H1 (cell line): ENCODE measurements at regions not wholly inside any gene's neighbourhood (a gene's known extent, or its start where the extent isn't known, plus 50 kb on each side); places are given as distances from the start of the nearest gene placed in this dataset.

Source experiments
- CTCF ChIA-PET: fragments of 300-600 bp; sonication (Branson Sonifier 250); formaldehyde crosslinking; loops from one replicate; lab custom pipeline; 2021; ENCODE audit not compliant: partially characterized antibody; lab: Charles Lee
- POLR2A ChIA-PET: fragments of 300-600 bp; sonication (Branson Sonifier 250); formaldehyde crosslinking; loops from one replicate; lab custom pipeline; 2021; ENCODE audit warnings: inconsistent platforms; ENCODE audit not compliant: partially characterized antibody; lab: Charles Lee
- DNase-seq, 2 experiments: peaks; one replicate each; pipeline versions ENCODE4 v3.0.0 to v3.0.0-alpha.2; 2010 to 2022; ENCODE audit warnings: low spot score in 2 of 2, low read depth in 1 of 2, mixed read lengths in 1 of 2
- FAIRE-seq: peaks from 2 replicates; lab custom pipeline; 2011; peaks lifted over from hg19 to GRCh38; lab: Jason Lieb, UNC
- H2AFZ ChIP-seq: 2 replicates; pipeline ENCODE4 v1.8.1; 2012; ENCODE audit warnings: low read length, inconsistent platforms
- H2AK5ac ChIP-seq: 2 replicates; pipeline ENCODE4 v1.6.1; 2013; ENCODE audit warnings: low read depth, low read length
- H2BK120ac ChIP-seq: replicated peaks from 2 replicates; pipeline ENCODE3; 2013; ENCODE audit warnings: low read depth, low read length, inconsistent platforms
- H2BK12ac ChIP-seq: 2 replicates; pipeline ENCODE4 v1.6.1; 2013; ENCODE audit warnings: low read depth, low read length
- H2BK15ac ChIP-seq: 2 replicates; pipeline ENCODE4 v1.6.1; 2013; ENCODE audit warnings: low read length
- H2BK20ac ChIP-seq: 2 replicates; pipeline ENCODE4 v1.6.1; 2013; ENCODE audit warnings: low read length
- H2BK5ac ChIP-seq: 2 replicates; pipeline ENCODE4 v1.6.1; 2013; ENCODE audit warnings: low read depth, low read length
- H3K14ac ChIP-seq: 2 replicates; pipeline ENCODE4 v1.6.1; 2013; ENCODE audit warnings: inconsistent platforms; ENCODE audit not compliant: insufficient read length
- H3K18ac ChIP-seq: 2 replicates; pipeline ENCODE4 v1.6.1; 2013; ENCODE audit warnings: low read length; ENCODE audit errors: extremely low read depth
- H3K23ac ChIP-seq: 2 replicates; pipeline ENCODE4 v1.6.1; 2013; ENCODE audit warnings: inconsistent platforms; ENCODE audit not compliant: insufficient read length
- H3K23me2 ChIP-seq: 2 replicates; pipeline ENCODE4 v1.6.1; 2013; ENCODE audit warnings: low read depth, low read length
- H3K27ac ChIP-seq: 2 replicates; pipeline ENCODE4 v1.6.1; 2011; ENCODE audit warnings: low read depth, low read length, inconsistent platforms
- H3K27me3 ChIP-seq, 4 experiments: replicated peaks in 1 of 4; 1 replicate in 1 of 4; 2 replicates in 3 of 4; pipeline versions ENCODE4 v1.6.1 to v1.8.1; 2011 to 2013; ENCODE audit warnings: low read length in 3 of 4, mild to moderate bottlenecking in 3 of 4, inconsistent platforms in 2 of 4, mixed read lengths in 2 of 4, moderate library complexity in 1 of 4; ENCODE audit not compliant: control insufficient read depth in 3 of 4, insufficient read depth in 3 of 4; ENCODE audit errors: extremely low read depth in 1 of 4
- H3K36me3 ChIP-seq, 4 experiments: 2 replicates each; pipeline versions ENCODE4 v1.6.1 to v1.8.1; 2011 to 2013; ENCODE audit warnings: mild to moderate bottlenecking in 4 of 4, low read length in 3 of 4, moderate library complexity in 2 of 4, control low read depth in 1 of 4, inconsistent platforms in 1 of 4; ENCODE audit not compliant: insufficient read depth in 4 of 4, control insufficient read depth in 2 of 4
- H3K4ac ChIP-seq: replicated peaks from 2 replicates; pipeline ENCODE3; 2013; ENCODE audit warnings: low read length, low read depth, mixed read lengths, inconsistent platforms; ENCODE audit not compliant: insufficient read length
- H3K4me1 ChIP-seq, 4 experiments: replicated peaks in 1 of 4; 1 replicate in 1 of 4; 2 replicates in 3 of 4; pipeline versions ENCODE4 v1.6.1 to v1.8.1; 2011 to 2013; ENCODE audit warnings: low read length in 3 of 4, inconsistent platforms in 2 of 4, mixed read lengths in 1 of 4; ENCODE audit not compliant: insufficient read depth in 4 of 4, control insufficient read depth in 3 of 4
- H3K4me2 ChIP-seq, 2 experiments: 2 replicates each; pipeline versions ENCODE4 v1.6.1 to v1.8.1; 2011 to 2013; ENCODE audit warnings: low read depth in 2 of 2, low read length in 2 of 2, control low read depth in 1 of 2, inconsistent platforms in 1 of 2, mild to moderate bottlenecking in 1 of 2; ENCODE audit not compliant: insufficient read depth in 1 of 2
- H3K4me3 ChIP-seq, 4 experiments: fragments of 200-600, 300-600 bp in 1 of 4; sonication (generic), shearing (Covaris generic), sonication (Bioruptor Twin) in 1 of 4; 2 replicates each; pipeline versions ENCODE4 v1.5.1 to v1.8.1; 2011 to 2016; ENCODE audit warnings: low read length in 4 of 4, low read depth in 3 of 4, control low read depth in 2 of 4, inconsistent platforms in 2 of 4, mild to moderate bottlenecking in 2 of 4, mixed read lengths in 1 of 4, moderate library complexity in 1 of 4; ENCODE audit not compliant: insufficient read depth in 2 of 4; ENCODE audit errors: extremely low read depth in 1 of 4
- H3K56ac ChIP-seq: replicated peaks from 2 replicates; pipeline ENCODE3; 2013; ENCODE audit warnings: low read depth, mild to moderate bottlenecking, mixed read lengths, low read length, inconsistent platforms; ENCODE audit not compliant: insufficient read length
- H3K79me1 ChIP-seq: 2 replicates; pipeline ENCODE4 v1.6.1; 2013; ENCODE audit warnings: low read depth, low read length, control low read depth
- H3K79me2 ChIP-seq, 2 experiments: 2 replicates each; pipeline versions ENCODE4 v1.6.1 to v1.8.1; 2012 to 2013; ENCODE audit warnings: low read length in 2 of 2, mild to moderate bottlenecking in 2 of 2, inconsistent platforms in 1 of 2; ENCODE audit not compliant: insufficient read depth in 2 of 2, control insufficient read depth in 1 of 2
- H3K9ac ChIP-seq, 4 experiments: replicated peaks in 1 of 4; 1 replicate in 1 of 4; 2 replicates in 3 of 4; pipeline versions ENCODE4 v1.6.1 to v1.8.1; 2011 to 2013; ENCODE audit warnings: low read depth in 3 of 4, low read length in 3 of 4, control low read depth in 2 of 4, mild to moderate bottlenecking in 2 of 4, moderate library complexity in 2 of 4, inconsistent platforms in 1 of 4; ENCODE audit errors: extremely low read depth in 1 of 4
- H3K9me3 ChIP-seq, 2 experiments: 2 replicates each; pipeline versions ENCODE4 v1.6.1 to v1.8.1; 2012 to 2013; ENCODE audit warnings: mild to moderate bottlenecking in 2 of 2, moderate library complexity in 2 of 2, control low read depth in 1 of 2, inconsistent platforms in 1 of 2, low read depth in 1 of 2, low read length in 1 of 2, mixed read lengths in 1 of 2; ENCODE audit not compliant: insufficient read depth in 2 of 2
- H4K20me1 ChIP-seq, 2 experiments: replicated peaks in 1 of 2; 2 replicates each; pipeline versions ENCODE3 to v1.8.1; 2011 to 2013; ENCODE audit warnings: inconsistent platforms in 2 of 2, low read length in 2 of 2, mild to moderate bottlenecking in 1 of 2; ENCODE audit not compliant: insufficient read depth in 2 of 2, control insufficient read depth in 1 of 2
- H4K5ac ChIP-seq: 2 replicates; pipeline ENCODE4 v1.6.1; 2013; ENCODE audit warnings: low read length, low read depth, mixed read lengths, inconsistent platforms; ENCODE audit not compliant: insufficient read length
- H4K8ac ChIP-seq: 2 replicates; pipeline ENCODE4 v1.8.0; 2013; ENCODE audit warnings: mild to moderate bottlenecking, moderate library complexity, low read length, inconsistent platforms; ENCODE audit not compliant: insufficient read depth; ENCODE audit errors: extremely low read depth
- H4K91ac ChIP-seq: replicated peaks from 2 replicates; pipeline ENCODE3; 2013; ENCODE audit warnings: low read length, mixed read lengths, inconsistent platforms; ENCODE audit not compliant: insufficient read length
- CBX8 ChIP-seq: fragments of 300-800, 300-1000 bp; sonication (generic); IDR thresholded peaks from 2 replicates; pipeline ENCODE4 v1.7.1; 2016; ENCODE audit warnings: low read depth, low read length, borderline replicate concordance
- FOSL1 ChIP-seq: IDR thresholded peaks from 2 replicates; pipeline ENCODE4 v1.6.1; 2011; ENCODE audit warnings: mild to moderate bottlenecking, low read depth, low read length, moderate library complexity; ENCODE audit not compliant: insufficient read depth
- JUN ChIP-seq: IDR thresholded peaks from 2 replicates; pipeline ENCODE4 v1.6.1; 2011; ENCODE audit warnings: low read depth, mild to moderate bottlenecking, improper control_type of control experiment, low read length
- KDM4A ChIP-seq: IDR thresholded peaks from one replicate; pipeline ENCODE4 v1.7.1; 2012; ENCODE audit warnings: low read depth, mild to moderate bottlenecking, moderate library complexity, low read length, inconsistent platforms; ENCODE audit not compliant: severe bottlenecking
- POLR2AphosphoS5 ChIP-seq: IDR thresholded peaks from 2 replicates; pipeline ENCODE4 v1.6.1; 2011; ENCODE audit warnings: low read depth, low read length
- RNF2 ChIP-seq: fragments of 200-900, 300-1000 bp; sonication (generic); IDR thresholded peaks from 2 replicates; pipeline ENCODE4 v1.7.1; 2016; ENCODE audit warnings: borderline replicate concordance, low read depth, mild to moderate bottlenecking, antibody characterized with exemption, low read length; ENCODE audit not compliant: poor library complexity, severe bottlenecking; ENCODE audit errors: missing control alignments
- SAP30 ChIP-seq: fragments of 300-600 bp; sonication (generic); IDR thresholded peaks from 2 replicates; pipeline ENCODE4 v1.7.1; 2012; ENCODE audit warnings: low read length, moderate library complexity, mild to moderate bottlenecking, inconsistent platforms; ENCODE audit not compliant: insufficient read depth, insufficient replicate concordance
- SIRT6 ChIP-seq: IDR thresholded peaks from one replicate; pipeline ENCODE4 v1.7.1; 2012; ENCODE audit warnings: low read length, inconsistent platforms
- SIX5 ChIP-seq: IDR thresholded peaks from 2 replicates; pipeline ENCODE4 v1.6.1; 2011; ENCODE audit warnings: mild to moderate bottlenecking, low read depth, low read length
- SP1 ChIP-seq: IDR thresholded peaks from 2 replicates; pipeline ENCODE4 v1.6.1; 2011; ENCODE audit warnings: low read depth, low read length
- SP4 ChIP-seq: IDR thresholded peaks from 2 replicates; pipeline ENCODE4 v1.6.1; 2012; ENCODE audit warnings: low read length, inconsistent platforms
- TAF7 ChIP-seq: optimal IDR thresholded peaks from 2 replicates; pipeline ENCODE3; 2011; ENCODE audit warnings: low read depth, mild to moderate bottlenecking, inconsistent platforms, low read length, moderate library complexity, borderline replicate concordance
- TEAD4 ChIP-seq: IDR thresholded peaks from 2 replicates; pipeline ENCODE4 v1.6.1; 2012; ENCODE audit warnings: low read depth, low read length, inconsistent platforms, mixed read lengths
- WGBS, 2 experiments: shearing (Covaris generic) in 1 of 2; methylation state at CpG; one replicate each; pipeline versions ENCODE4 v1.1.6 to v1.1.7; 2013 to 2015; ENCODE audit warnings: low lambda C conversion rate in 2 of 2, mixed read lengths in 2 of 2, inconsistent platforms in 1 of 2, low coverage in 1 of 2, missing lambda C conversion rate in 1 of 2; ENCODE audit not compliant: insufficient replicate concordance in 2 of 2, insufficient coverage in 1 of 2, insufficient read length in 1 of 2; ENCODE audit errors: extremely low coverage in 1 of 2, missing lambda C conversion rate in 1 of 2; 5-methylcytosine and 5-hydroxymethylcytosine counted together
- TF ChIP-seq, protein P1 (sequence below): IDR thresholded peaks from 2 replicates; pipeline ENCODE4 v1.6.1; 2011; ENCODE audit warnings: low read depth, mild to moderate bottlenecking, low read length; ENCODE audit not compliant: insufficient read depth
- TF ChIP-seq, protein P2 (sequence below): IDR thresholded peaks from 2 replicates; pipeline ENCODE4 v1.6.1; 2012; ENCODE audit warnings: inconsistent platforms

DNA sequence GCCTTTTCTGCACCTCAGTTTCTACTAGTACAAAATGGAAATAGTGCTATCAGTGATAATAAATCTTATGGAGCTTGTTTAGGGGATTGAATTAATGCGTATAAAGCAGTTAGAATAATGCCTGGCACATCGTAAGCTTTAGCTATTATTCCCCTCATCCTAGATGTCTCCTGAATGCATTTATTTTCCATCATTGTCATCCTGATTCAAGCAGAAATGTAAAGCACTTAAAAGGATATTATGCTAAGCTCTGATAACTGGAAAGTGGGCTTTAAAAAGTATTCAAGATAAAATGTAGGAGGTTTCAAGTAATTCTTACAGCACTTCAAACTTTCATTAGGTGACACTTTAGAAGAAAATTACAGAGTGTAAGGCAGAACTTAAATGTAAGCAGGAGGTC is 178.7 kb downstream of the RBM46 start:
- Histone ChIP-seq H3K79me2 (no peaks in the 10 kb centered on the region), H3K9me3 (no peaks in the 10 kb centered on the region; a peak in 1 of 4 replicates), H3K56ac (no peak overlapping the region), H3K9ac (no peak overlapping the region), H3K79me1 (no peaks in the 10 kb centered on the region), H3K27ac (no peak overlapping the region), H2BK15ac (no peak overlapping the region), H3K36me3 (no peaks in the 10 kb centered on the region), H2BK12ac (no peak overlapping the region), H3K4me1 (no peaks in the 10 kb centered on the region), H3K4me2 (no peak overlapping the region), H2BK20ac (no peak overlapping the region), H3K23ac (no peak overlapping the region), H4K5ac (no peak overlapping the region), H3K4ac (no peak overlapping the region), H4K20me1 (no peaks in the 10 kb centered on the region), H2AFZ (no peak overlapping the region), H2AK5ac (no peak overlapping the region), H3K18ac (no peak overlapping the region), H4K8ac (no peak overlapping the region), H4K91ac (no peak overlapping the region), H2BK5ac (no peak overlapping the region), H2BK120ac (no peak overlapping the region), H3K23me2 (no peaks in the 10 kb centered on the region), H3K27me3 (no peaks in the 10 kb centered on the region), H3K4me3 (no peak overlapping the region), H3K14ac (no peak overlapping the region)
- DNase-seq (no peak), FAIRE-seq (no peak)
- 75% methylated on average over 2 of the region's 2 CpGs; no CpG with 5 or more reads in 1 of the 2 experiments for WGBS, 2 experiments
- ChIA-PET CTCF (interaction anchor here (1.0 kb wide), 1 partner anchor 11 kb away, joined by 4 read pairs; no protein-coding TSS in a partner anchor), POLR2A (no interaction called here)
- TF ChIP-seq CBX8 (no peak), POLR2AphosphoS5 (no peak), FOSL1 (no peak), SIX5 (no peak), SP1 (no peak), TAF7 (no peak), KDM4A (no peak), TEAD4 (no peak), SP4 (no peak), RNF2 (no peak), SAP30 (no peak), JUN (no peak), SIRT6 (no peak)
- TF ChIP-seq, protein P1, sequence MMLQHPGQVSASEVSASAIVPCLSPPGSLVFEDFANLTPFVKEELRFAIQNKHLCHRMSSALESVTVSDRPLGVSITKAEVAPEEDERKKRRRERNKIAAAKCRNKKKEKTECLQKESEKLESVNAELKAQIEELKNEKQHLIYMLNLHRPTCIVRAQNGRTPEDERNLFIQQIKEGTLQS: no peak
- TF ChIP-seq, protein P2, sequence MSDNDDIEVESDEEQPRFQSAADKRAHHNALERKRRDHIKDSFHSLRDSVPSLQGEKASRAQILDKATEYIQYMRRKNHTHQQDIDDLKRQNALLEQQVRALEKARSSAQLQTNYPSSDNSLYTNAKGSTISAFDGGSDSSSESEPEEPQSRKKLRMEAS: no peak
